ENCODE measurements at regions not wholly inside any gene's neighbourhood (a gene's known extent, or its start where the extent isn't known, plus 50 kb on each side); places are given as distances from the start of the nearest gene placed in this dataset.

DNA sequence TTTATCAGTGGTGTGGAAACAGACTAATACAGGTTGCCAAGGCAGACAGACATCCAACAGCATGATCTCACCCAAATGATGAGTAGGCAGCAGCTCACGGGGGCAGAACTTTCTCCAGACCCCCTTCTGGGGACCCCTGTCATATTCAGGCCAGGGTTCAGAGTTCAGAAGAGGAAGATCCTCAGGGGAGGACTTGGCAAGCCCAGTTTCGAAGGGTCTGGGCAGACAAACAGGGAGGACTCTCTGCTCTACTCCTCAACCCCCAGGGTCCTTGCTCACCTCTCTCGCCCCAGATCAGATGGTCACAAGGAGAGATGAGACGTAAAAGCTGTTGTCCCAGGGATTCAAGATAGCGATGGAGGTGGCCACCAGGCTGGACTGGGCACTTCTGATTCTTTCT, 215.1 kb upstream of the MVB12B start:
- TF ChIP-seq POLR2AphosphoS5 (IDR thresholded peaks at IDR 0.05): no peak
- no peak for TF ChIP-seq EP300 (IDR thresholded peaks at IDR 0.05)
